K562 (cell line): ENCODE measurements at regions not wholly inside any gene's neighbourhood (a gene's known extent, or its start where the extent isn't known, plus 50 kb on each side); places are given as distances from the start of the nearest gene placed in this dataset.

Experiments used
- CTCF ChIP-seq, 3 experiments: IDR thresholded peaks in 2 of 3; conservative IDR thresholded peaks in 1 of 3; 2 replicates each; pipeline ENCODE4 v1.5.1; 2011 to 2012; ENCODE audit warnings: low read length in 3 of 3, mild to moderate bottlenecking in 3 of 3, control low read depth in 2 of 3, improper control_type of control experiment in 1 of 3, inconsistent platforms in 1 of 3, low read depth in 1 of 3, mixed read lengths in 1 of 3, moderate library complexity in 1 of 3; ENCODE audit not compliant: insufficient read depth in 2 of 3
- ELF4 ChIP-seq: fragments of 450-650 bp; formaldehyde crosslinking; IDR thresholded peaks from 2 replicates; pipeline ENCODE4 v1.4.0; 2022; ENCODE audit warnings: missing genetic modification characterization
- EZH2 ChIP-seq: IDR thresholded peaks from 2 replicates; pipeline ENCODE4 v1.6.1; 2012; ENCODE audit warnings: low read depth, mild to moderate bottlenecking, inconsistent platforms, low read length, borderline replicate concordance
- SIX5 ChIP-seq, 2 experiments: IDR thresholded peaks; 2 replicates each; pipeline ENCODE4 v1.6.1; 2011; ENCODE audit warnings: low read length in 2 of 2, borderline replicate concordance in 1 of 2, low read depth in 1 of 2, mild to moderate bottlenecking in 1 of 2, moderate library complexity in 1 of 2; ENCODE audit not compliant: insufficient read depth in 1 of 2
- TF ChIP-seq, protein P1 (sequence below): fragments of 250-450 bp; sonication (Bioruptor Pico); IDR thresholded peaks from 2 replicates; pipeline ENCODE4 v1.4.0; 2020; ENCODE audit warnings: mild to moderate bottlenecking, moderate library complexity, borderline replicate concordance
- TF ChIP-seq, protein P2 (sequence below): fragments of 250-450 bp; sonication (Bioruptor Pico); IDR thresholded peaks from 2 replicates; pipeline ENCODE4 v1.5.0; 2021

GRCh38 chr4:26152056-26152455 is 168.8 kb upstream of the RBPJ start:
- TF ChIP-seq EZH2 (no peak), ELF4 (CRISPR knock-in tag) (no peak), CTCF (IDR thresholded peaks at IDR 0.05 in 2 of 3, conservative IDR thresholded peaks at IDR 0.05 in 1 of 3; ENCODE audit: insufficient read depth in 2 of 3, low read depth in 1 of 3, low read length in 3 of 3) (no peak), SIX5 (IDR thresholded peaks at IDR 0.05; ENCODE audit: borderline replicate concordance in 1 of 2, insufficient read depth in 1 of 2, low read depth in 1 of 2, low read length in 2 of 2) (no peak)
- TF ChIP-seq, protein P1, sequence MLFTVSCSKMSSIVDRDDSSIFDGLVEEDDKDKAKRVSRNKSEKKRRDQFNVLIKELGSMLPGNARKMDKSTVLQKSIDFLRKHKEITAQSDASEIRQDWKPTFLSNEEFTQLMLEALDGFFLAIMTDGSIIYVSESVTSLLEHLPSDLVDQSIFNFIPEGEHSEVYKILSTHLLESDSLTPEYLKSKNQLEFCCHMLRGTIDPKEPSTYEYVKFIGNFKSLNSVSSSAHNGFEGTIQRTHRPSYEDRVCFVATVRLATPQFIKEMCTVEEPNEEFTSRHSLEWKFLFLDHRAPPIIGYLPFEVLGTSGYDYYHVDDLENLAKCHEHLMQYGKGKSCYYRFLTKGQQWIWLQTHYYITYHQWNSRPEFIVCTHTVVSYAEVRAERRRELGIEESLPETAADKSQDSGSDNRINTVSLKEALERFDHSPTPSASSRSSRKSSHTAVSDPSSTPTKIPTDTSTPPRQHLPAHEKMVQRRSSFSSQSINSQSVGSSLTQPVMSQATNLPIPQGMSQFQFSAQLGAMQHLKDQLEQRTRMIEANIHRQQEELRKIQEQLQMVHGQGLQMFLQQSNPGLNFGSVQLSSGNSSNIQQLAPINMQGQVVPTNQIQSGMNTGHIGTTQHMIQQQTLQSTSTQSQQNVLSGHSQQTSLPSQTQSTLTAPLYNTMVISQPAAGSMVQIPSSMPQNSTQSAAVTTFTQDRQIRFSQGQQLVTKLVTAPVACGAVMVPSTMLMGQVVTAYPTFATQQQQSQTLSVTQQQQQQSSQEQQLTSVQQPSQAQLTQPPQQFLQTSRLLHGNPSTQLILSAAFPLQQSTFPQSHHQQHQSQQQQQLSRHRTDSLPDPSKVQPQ (CRISPR knock-in tag) = no peak
- TF ChIP-seq, protein P2, sequence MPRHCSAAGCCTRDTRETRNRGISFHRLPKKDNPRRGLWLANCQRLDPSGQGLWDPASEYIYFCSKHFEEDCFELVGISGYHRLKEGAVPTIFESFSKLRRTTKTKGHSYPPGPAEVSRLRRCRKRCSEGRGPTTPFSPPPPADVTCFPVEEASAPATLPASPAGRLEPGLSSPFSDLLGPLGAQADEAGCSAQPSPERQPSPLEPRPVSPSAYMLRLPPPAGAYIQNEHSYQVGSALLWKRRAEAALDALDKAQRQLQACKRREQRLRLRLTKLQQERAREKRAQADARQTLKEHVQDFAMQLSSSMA (CRISPR knock-in tag) = no peak
